HepG2 (cell line): ENCODE measurements at regions not wholly inside any gene's neighbourhood (a gene's known extent, or its start where the extent isn't known, plus 50 kb on each side); places are given as distances from the start of the nearest gene placed in this dataset.

Source experiments
- ATAC-seq: fragments of 200-7000 bp; cut with Tn5 transposase; 3 replicates; pipeline ENCODE4 v1.9.1; 2020; ENCODE audit warnings: mild to moderate bottlenecking, moderate library complexity
- BruUV-seq: library from RNA; stranded (reverse); fragments of 400-500 nt; replicated peaks from 2 replicates; lab custom pipeline; 2021; lab: Mats Ljungman, UMichigan
- CTCF ChIA-PET: fragments of 300-600 bp; formaldehyde crosslinking; extraction: SDS; loops from one replicate; lab custom pipeline; 2021; ENCODE audit warnings: low total read pairs, inconsistent platforms, low intra/inter-chr PET ratio; lab: Yijun Ruan, JAX
- POLR2A ChIA-PET: fragments of 350-600 bp; sonication (Branson Sonifier 250); formaldehyde crosslinking; loops from one replicate; lab custom pipeline; 2020; ENCODE audit warnings: antibody characterized with exemption, inconsistent platforms; lab: Yijun Ruan, JAX
- DNase-seq: peaks from one replicate; pipeline ENCODE4 v3.0.0-alpha.2; 2015; ENCODE audit warnings: low spot score
- FAIRE-seq: peaks from 3 replicates; lab custom pipeline; 2011; peaks lifted over from hg19 to GRCh38; lab: Jason Lieb, UNC
- H2AFZ ChIP-seq: one replicate; pipeline ENCODE4 v1.6.1; 2011; ENCODE audit warnings: low read length, inconsistent platforms
- H3K27ac ChIP-seq: fragments of 300-600 bp; 3 replicates; pipeline ENCODE4 v1.8.0; 2011; ENCODE audit warnings: mixed run types, mild to moderate bottlenecking, mixed read lengths, low read length, inconsistent platforms; ENCODE audit not compliant: insufficient read depth; ENCODE audit errors: extremely low read length
- H3K27me3 ChIP-seq, 2 experiments: fragments of 200-600 bp in 1 of 2; 2 replicates in 1 of 2; 3 replicates in 1 of 2; pipeline versions ENCODE4 v1.6.0 to v1.8.0; 2011; ENCODE audit warnings: low read length in 2 of 2, mild to moderate bottlenecking in 2 of 2, moderate library complexity in 2 of 2, inconsistent platforms in 1 of 2; ENCODE audit not compliant: insufficient read depth in 2 of 2, control insufficient read depth in 1 of 2
- H3K36me3 ChIP-seq, 2 experiments: fragments of 200-600 bp in 1 of 2; replicated peaks in 1 of 2; 2 replicates in 1 of 2; 3 replicates in 1 of 2; pipeline versions ENCODE4 v1.5.1 to v1.8.0; 2011; ENCODE audit warnings: low read length in 2 of 2, inconsistent platforms in 1 of 2; ENCODE audit not compliant: insufficient read depth in 2 of 2, control insufficient read depth in 1 of 2
- H3K4me1 ChIP-seq: 2 replicates; pipeline ENCODE4 v1.5.1; 2012; ENCODE audit warnings: low read length, inconsistent platforms; ENCODE audit not compliant: insufficient read depth
- H3K4me2 ChIP-seq: 2 replicates; pipeline ENCODE4 v1.6.0; 2011; ENCODE audit warnings: low read depth, low read length, inconsistent platforms
- H3K4me3 ChIP-seq, 3 experiments: fragments of 200-600 bp in 1 of 3; sonication (generic), shearing (Covaris generic) in 1 of 3; replicated peaks in 1 of 3; 2 replicates each; pipeline ENCODE4 v1.5.1; 2011 to 2016; ENCODE audit warnings: low read length in 3 of 3, inconsistent platforms in 2 of 3, low read depth in 2 of 3, mild to moderate bottlenecking in 2 of 3, control low read depth in 1 of 3, mixed read lengths in 1 of 3; ENCODE audit not compliant: insufficient read depth in 1 of 3
- H3K79me2 ChIP-seq: one replicate; pipeline ENCODE4 v1.6.1; 2011; ENCODE audit warnings: low read length, inconsistent platforms; ENCODE audit not compliant: insufficient read depth
- H3K9ac ChIP-seq: 2 replicates; pipeline ENCODE4 v1.6.0; 2011; ENCODE audit warnings: mild to moderate bottlenecking, low read depth, low read length, inconsistent platforms; ENCODE audit not compliant: insufficient read depth
- H3K9me3 ChIP-seq: 2 replicates; pipeline ENCODE4 v1.5.1; 2012; ENCODE audit warnings: mild to moderate bottlenecking, low read length
- H4K20me1 ChIP-seq: 2 replicates; pipeline ENCODE4 v1.6.0; 2011; ENCODE audit warnings: inconsistent platforms, mild to moderate bottlenecking, low read length, moderate library complexity; ENCODE audit not compliant: insufficient read depth
- SMC3 ChIP-seq: IDR thresholded peaks from 2 replicates; pipeline ENCODE4 v1.6.1; 2011; ENCODE audit warnings: low read length, improper control_type of control experiment
- STAG1 ChIP-seq: sonication (generic); formaldehyde crosslinking; IDR thresholded peaks from 2 replicates; pipeline ENCODE4 v1.4.0; 2020; ENCODE audit warnings: missing genetic modification reagents
- ZFP41 ChIP-seq: sonication (generic); formaldehyde crosslinking; IDR thresholded peaks from 2 replicates; pipeline ENCODE4 v1.4.0; 2020; ENCODE audit warnings: mild to moderate bottlenecking, missing genetic modification reagents, borderline replicate concordance
- WGBS: methylation state at CpG from one replicate; pipeline ENCODE4 v1.1.6; 2017; ENCODE audit warnings: low lambda C conversion rate; 5-methylcytosine and 5-hydroxymethylcytosine counted together
- in situ Hi-C: cut with HindIII; loops from 2 replicates; pipeline ENCODE4 v1.10.0; 2017; ENCODE audit warnings: low pct_unique_long_range_greater_than_20kb; ENCODE audit not compliant: extremely low pct_ligation_motif_present
- intact Hi-C: fragments of 100-400 bp; cut with micrococcal nuclease; formaldehyde crosslinking; loops from one replicate; pipeline ENCODE4 v1.10.0; 2022; ENCODE audit not compliant: unreplicated experiment
- TF ChIP-seq, protein P1 (sequence below): IDR thresholded peaks from 2 replicates; pipeline ENCODE4 v1.6.1; 2012; ENCODE audit warnings: low read depth, low read length, improper control_type of control experiment
- TF ChIP-seq, protein P2 (sequence below): sonication (generic); formaldehyde crosslinking; conservative IDR thresholded peaks from 2 replicates; pipeline ENCODE4 v1.8.1; 2023; ENCODE audit warnings: missing genetic modification reagents
- TF ChIP-seq, protein P3 (sequence below): sonication (generic); formaldehyde crosslinking; IDR thresholded peaks from 2 replicates; pipeline ENCODE4 v1.5.0; 2020; ENCODE audit warnings: mild to moderate bottlenecking, missing genetic modification reagents, moderate library complexity

DNA sequence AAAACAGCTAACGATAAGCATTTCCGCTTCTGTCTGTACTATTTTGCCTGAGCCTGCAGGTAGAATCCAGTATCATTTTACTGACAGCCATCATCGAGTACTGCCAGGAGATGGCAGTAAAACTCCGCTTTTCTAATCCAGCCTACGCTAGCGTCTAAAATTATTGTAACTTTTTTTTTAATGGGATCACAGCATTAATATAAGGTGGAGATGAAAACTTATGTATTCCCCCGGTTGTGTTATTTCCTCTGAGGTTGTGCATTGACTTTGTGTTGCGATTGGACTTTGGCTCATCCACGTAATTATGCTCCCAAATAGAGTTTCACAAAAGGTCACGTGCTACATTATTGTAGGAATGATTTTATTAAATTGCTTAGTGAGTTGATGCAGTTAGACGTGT, 248.1 kb downstream of the C4orf33 start:
- H3K36me3 ChIP-seq = no peaks in the 10 kb centered on the region
- 19% methylated on average over 11 of the region's 11 CpGs for WGBS
- H3K4me1 ChIP-seq = no peaks in the 10 kb centered on the region
- no peaks in the 10 kb centered on the region; the same call in 1 of the 2 replicates for H4K20me1 ChIP-seq
- TF ChIP-seq, protein P1, sequence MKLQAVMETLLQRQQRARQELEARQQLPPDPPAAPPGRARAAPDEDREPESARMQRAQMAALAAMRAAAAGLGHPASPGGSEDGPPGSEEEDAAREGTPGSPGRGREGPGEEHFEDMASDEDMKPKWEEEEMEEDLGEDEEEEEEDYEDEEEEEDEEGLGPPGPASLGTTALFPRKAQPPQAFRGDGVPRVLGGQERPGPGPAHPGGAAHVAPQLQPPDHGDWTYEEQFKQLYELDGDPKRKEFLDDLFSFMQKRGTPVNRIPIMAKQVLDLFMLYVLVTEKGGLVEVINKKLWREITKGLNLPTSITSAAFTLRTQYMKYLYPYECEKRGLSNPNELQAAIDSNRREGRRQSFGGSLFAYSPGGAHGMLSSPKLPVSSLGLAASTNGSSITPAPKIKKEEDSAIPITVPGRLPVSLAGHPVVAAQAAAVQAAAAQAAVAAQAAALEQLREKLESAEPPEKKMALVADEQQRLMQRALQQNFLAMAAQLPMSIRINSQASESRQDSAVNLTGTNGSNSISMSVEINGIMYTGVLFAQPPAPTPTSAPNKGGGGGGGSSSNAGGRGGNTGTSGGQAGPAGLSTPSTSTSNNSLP = 0 out of 2 replicates have a peak, but pooled peaks have one; percentile 28
- peak; percentile 23; the same call in 1 of the 2 replicates for TF ChIP-seq SMC3
- no peak for TF ChIP-seq ZFP41 (CRISPR knock-in tag)
- TF ChIP-seq, protein P2, sequence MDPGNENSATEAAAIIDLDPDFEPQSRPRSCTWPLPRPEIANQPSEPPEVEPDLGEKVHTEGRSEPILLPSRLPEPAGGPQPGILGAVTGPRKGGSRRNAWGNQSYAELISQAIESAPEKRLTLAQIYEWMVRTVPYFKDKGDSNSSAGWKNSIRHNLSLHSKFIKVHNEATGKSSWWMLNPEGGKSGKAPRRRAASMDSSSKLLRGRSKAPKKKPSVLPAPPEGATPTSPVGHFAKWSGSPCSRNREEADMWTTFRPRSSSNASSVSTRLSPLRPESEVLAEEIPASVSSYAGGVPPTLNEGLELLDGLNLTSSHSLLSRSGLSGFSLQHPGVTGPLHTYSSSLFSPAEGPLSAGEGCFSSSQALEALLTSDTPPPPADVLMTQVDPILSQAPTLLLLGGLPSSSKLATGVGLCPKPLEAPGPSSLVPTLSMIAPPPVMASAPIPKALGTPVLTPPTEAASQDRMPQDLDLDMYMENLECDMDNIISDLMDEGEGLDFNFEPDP = no peak
- TF ChIP-seq, protein P3, sequence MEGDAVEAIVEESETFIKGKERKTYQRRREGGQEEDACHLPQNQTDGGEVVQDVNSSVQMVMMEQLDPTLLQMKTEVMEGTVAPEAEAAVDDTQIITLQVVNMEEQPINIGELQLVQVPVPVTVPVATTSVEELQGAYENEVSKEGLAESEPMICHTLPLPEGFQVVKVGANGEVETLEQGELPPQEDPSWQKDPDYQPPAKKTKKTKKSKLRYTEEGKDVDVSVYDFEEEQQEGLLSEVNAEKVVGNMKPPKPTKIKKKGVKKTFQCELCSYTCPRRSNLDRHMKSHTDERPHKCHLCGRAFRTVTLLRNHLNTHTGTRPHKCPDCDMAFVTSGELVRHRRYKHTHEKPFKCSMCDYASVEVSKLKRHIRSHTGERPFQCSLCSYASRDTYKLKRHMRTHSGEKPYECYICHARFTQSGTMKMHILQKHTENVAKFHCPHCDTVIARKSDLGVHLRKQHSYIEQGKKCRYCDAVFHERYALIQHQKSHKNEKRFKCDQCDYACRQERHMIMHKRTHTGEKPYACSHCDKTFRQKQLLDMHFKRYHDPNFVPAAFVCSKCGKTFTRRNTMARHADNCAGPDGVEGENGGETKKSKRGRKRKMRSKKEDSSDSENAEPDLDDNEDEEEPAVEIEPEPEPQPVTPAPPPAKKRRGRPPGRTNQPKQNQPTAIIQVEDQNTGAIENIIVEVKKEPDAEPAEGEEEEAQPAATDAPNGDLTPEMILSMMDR (CRISPR knock-in tag) = peak; percentile 62
- peak; percentile 55 for TF ChIP-seq STAG1
- no peaks in the 10 kb centered on the region for H3K79me2 ChIP-seq
- ATAC-seq (peak; percentile 83), DNase-seq (peak; percentile 19), FAIRE-seq (peak; percentile 76)
- no peak overlapping the region for H2AFZ ChIP-seq
- intact Hi-C loops (no loop called here), in situ Hi-C loops (no loop called here)
- H3K9ac ChIP-seq = no peak overlapping the region
- H3K27ac ChIP-seq = no peak overlapping the region
- CTCF ChIA-PET = no interaction called here
- no peak overlapping the region for H3K4me2 ChIP-seq
- POLR2A ChIA-PET = no interaction called here
- no TSS peak for BruUV-seq
- no peak overlapping the region for H3K4me3 ChIP-seq
- H3K9me3 ChIP-seq = no peaks in the 10 kb centered on the region
- no peaks in the 10 kb centered on the region for H3K27me3 ChIP-seq
